HepG2 (cell line): ENCODE measurements at regions not wholly inside any gene's neighbourhood (a gene's known extent, or its start where the extent isn't known, plus 50 kb on each side); places are given as distances from the start of the nearest gene placed in this dataset.

Source experiments
- ATAC-seq: fragments of 200-7000 bp; cut with Tn5 transposase; 3 replicates; pipeline ENCODE4 v1.9.1; 2020; ENCODE audit warnings: mild to moderate bottlenecking, moderate library complexity
- BruUV-seq: library from RNA; stranded (reverse); fragments of 400-500 nt; replicated peaks from 2 replicates; lab custom pipeline; 2021; lab: Mats Ljungman, UMichigan
- CTCF ChIA-PET: fragments of 300-600 bp; formaldehyde crosslinking; extraction: SDS; loops from one replicate; lab custom pipeline; 2021; ENCODE audit warnings: low total read pairs, inconsistent platforms, low intra/inter-chr PET ratio; lab: Yijun Ruan, JAX
- POLR2A ChIA-PET: fragments of 350-600 bp; sonication (Branson Sonifier 250); formaldehyde crosslinking; loops from one replicate; lab custom pipeline; 2020; ENCODE audit warnings: antibody characterized with exemption, inconsistent platforms; lab: Yijun Ruan, JAX
- DNase-seq: peaks from one replicate; pipeline ENCODE4 v3.0.0-alpha.2; 2015; ENCODE audit warnings: low spot score
- FAIRE-seq: peaks from 3 replicates; lab custom pipeline; 2011; peaks lifted over from hg19 to GRCh38; lab: Jason Lieb, UNC
- H2AFZ ChIP-seq: one replicate; pipeline ENCODE4 v1.6.1; 2011; ENCODE audit warnings: low read length, inconsistent platforms
- H3K27ac ChIP-seq: fragments of 300-600 bp; 3 replicates; pipeline ENCODE4 v1.8.0; 2011; ENCODE audit warnings: mixed run types, mild to moderate bottlenecking, mixed read lengths, low read length, inconsistent platforms; ENCODE audit not compliant: insufficient read depth; ENCODE audit errors: extremely low read length
- H3K27me3 ChIP-seq, 2 experiments: fragments of 200-600 bp in 1 of 2; 2 replicates in 1 of 2; 3 replicates in 1 of 2; pipeline versions ENCODE4 v1.6.0 to v1.8.0; 2011; ENCODE audit warnings: low read length in 2 of 2, mild to moderate bottlenecking in 2 of 2, moderate library complexity in 2 of 2, inconsistent platforms in 1 of 2; ENCODE audit not compliant: insufficient read depth in 2 of 2, control insufficient read depth in 1 of 2
- H3K36me3 ChIP-seq, 2 experiments: fragments of 200-600 bp in 1 of 2; replicated peaks in 1 of 2; 2 replicates in 1 of 2; 3 replicates in 1 of 2; pipeline versions ENCODE4 v1.5.1 to v1.8.0; 2011; ENCODE audit warnings: low read length in 2 of 2, inconsistent platforms in 1 of 2; ENCODE audit not compliant: insufficient read depth in 2 of 2, control insufficient read depth in 1 of 2
- H3K4me1 ChIP-seq: 2 replicates; pipeline ENCODE4 v1.5.1; 2012; ENCODE audit warnings: low read length, inconsistent platforms; ENCODE audit not compliant: insufficient read depth
- H3K4me2 ChIP-seq: 2 replicates; pipeline ENCODE4 v1.6.0; 2011; ENCODE audit warnings: low read depth, low read length, inconsistent platforms
- H3K4me3 ChIP-seq, 3 experiments: fragments of 200-600 bp in 1 of 3; sonication (generic), shearing (Covaris generic) in 1 of 3; replicated peaks in 1 of 3; 2 replicates each; pipeline ENCODE4 v1.5.1; 2011 to 2016; ENCODE audit warnings: low read length in 3 of 3, inconsistent platforms in 2 of 3, low read depth in 2 of 3, mild to moderate bottlenecking in 2 of 3, control low read depth in 1 of 3, mixed read lengths in 1 of 3; ENCODE audit not compliant: insufficient read depth in 1 of 3
- H3K79me2 ChIP-seq: one replicate; pipeline ENCODE4 v1.6.1; 2011; ENCODE audit warnings: low read length, inconsistent platforms; ENCODE audit not compliant: insufficient read depth
- H3K9ac ChIP-seq: 2 replicates; pipeline ENCODE4 v1.6.0; 2011; ENCODE audit warnings: mild to moderate bottlenecking, low read depth, low read length, inconsistent platforms; ENCODE audit not compliant: insufficient read depth
- H3K9me3 ChIP-seq: 2 replicates; pipeline ENCODE4 v1.5.1; 2012; ENCODE audit warnings: mild to moderate bottlenecking, low read length
- H4K20me1 ChIP-seq: 2 replicates; pipeline ENCODE4 v1.6.0; 2011; ENCODE audit warnings: inconsistent platforms, mild to moderate bottlenecking, low read length, moderate library complexity; ENCODE audit not compliant: insufficient read depth
- BCL6 ChIP-seq: IDR thresholded peaks from 2 replicates; pipeline ENCODE4 v1.6.1; 2016; ENCODE audit warnings: missing genetic modification reagents, missing compliant biosample characterization
- CEBPZ ChIP-seq: IDR thresholded peaks from 2 replicates; pipeline ENCODE4 v1.6.1; 2012; ENCODE audit warnings: low read length, improper control_type of control experiment
- DR1 ChIP-seq: sonication (generic); formaldehyde crosslinking; IDR thresholded peaks from 2 replicates; pipeline ENCODE4 v1.8.0; 2021; ENCODE audit warnings: mild to moderate bottlenecking, missing genetic modification reagents, inconsistent platforms
- KAT8 ChIP-seq: IDR thresholded peaks from 2 replicates; pipeline ENCODE4 v1.6.1; 2016; ENCODE audit warnings: missing genetic modification reagents, missing compliant biosample characterization
- KDM6A ChIP-seq: IDR thresholded peaks from 2 replicates; pipeline ENCODE4 v1.6.1; 2016; ENCODE audit warnings: low read depth
- RBFOX2 ChIP-seq: fragments of 200-400 bp; formaldehyde crosslinking; IDR thresholded peaks from 2 replicates; pipeline ENCODE4 v1.6.1; 2017; ENCODE audit warnings: low read depth, mild to moderate bottlenecking, low read length
- SNRNP70 ChIP-seq: fragments of 200-400 bp; formaldehyde crosslinking; IDR thresholded peaks from 2 replicates; pipeline ENCODE4 v1.6.1; 2017; ENCODE audit warnings: mild to moderate bottlenecking, low read depth, low read length, moderate library complexity
- SRSF9 ChIP-seq: fragments of 200-400 bp; formaldehyde crosslinking; IDR thresholded peaks from 2 replicates; pipeline ENCODE4 v1.6.1; 2018; ENCODE audit warnings: borderline replicate concordance, mild to moderate bottlenecking, low read depth, low read length; ENCODE audit not compliant: insufficient read depth, poor library complexity, severe bottlenecking
- ZMYM4 ChIP-seq: sonication (generic); formaldehyde crosslinking; IDR thresholded peaks from 2 replicates; pipeline ENCODE4 v1.8.1; 2023; ENCODE audit warnings: mild to moderate bottlenecking, missing genetic modification reagents
- WGBS: methylation state at CpG from one replicate; pipeline ENCODE4 v1.1.6; 2017; ENCODE audit warnings: low lambda C conversion rate; 5-methylcytosine and 5-hydroxymethylcytosine counted together
- in situ Hi-C: cut with HindIII; loops from 2 replicates; pipeline ENCODE4 v1.10.0; 2017; ENCODE audit warnings: low pct_unique_long_range_greater_than_20kb; ENCODE audit not compliant: extremely low pct_ligation_motif_present
- intact Hi-C: fragments of 100-400 bp; cut with micrococcal nuclease; formaldehyde crosslinking; loops from one replicate; pipeline ENCODE4 v1.10.0; 2022; ENCODE audit not compliant: unreplicated experiment
- TF ChIP-seq, protein P1 (sequence below): sonication (generic); formaldehyde crosslinking; IDR thresholded peaks from 2 replicates; pipeline ENCODE4 v1.5.0; 2020; ENCODE audit warnings: missing genetic modification reagents
- TF ChIP-seq, protein P2 (sequence below): IDR thresholded peaks from 2 replicates; pipeline ENCODE4 v1.6.1; 2016; ENCODE audit warnings: missing compliant biosample characterization, missing genetic modification reagents, borderline replicate concordance

GRCh38 chr13:40024204-40024966 is 368.9 kb downstream of the COG6 start:
- no peak for DNase-seq
- H3K79me2 ChIP-seq, result no peaks in the 10 kb centered on the region
- 13% methylated on average over 3 of the region's 3 CpGs for WGBS
- TF ChIP-seq KAT8 (CRISPR knock-in tag) (no peak), ZMYM4 (CRISPR knock-in tag) (no peak), SNRNP70 (no peak)
- no peak overlapping the region for H3K4me2 ChIP-seq
- no peak overlapping the region for H3K27ac ChIP-seq
- POLR2A ChIA-PET, result no interaction called here
- FAIRE-seq, result no peak
- H3K27me3 ChIP-seq, result no peaks in the 10 kb centered on the region
- H3K4me3 ChIP-seq, result no peak overlapping the region
- ATAC-seq, result no peak
- BruUV-seq, result no TSS peak
- H3K36me3 ChIP-seq, result no peaks in the 10 kb centered on the region
- no peak overlapping the region for H3K9ac ChIP-seq
- H2AFZ ChIP-seq, result no peak overlapping the region
- H3K4me1 ChIP-seq, result no peaks in the 10 kb centered on the region
- in situ Hi-C loops, result no loop called here
- intact Hi-C loops, result no loop called here
- no peaks in the 10 kb centered on the region for H3K9me3 ChIP-seq
- CTCF ChIA-PET, result no interaction called here
- H4K20me1 ChIP-seq, result no peaks in the 10 kb centered on the region

DNA sequence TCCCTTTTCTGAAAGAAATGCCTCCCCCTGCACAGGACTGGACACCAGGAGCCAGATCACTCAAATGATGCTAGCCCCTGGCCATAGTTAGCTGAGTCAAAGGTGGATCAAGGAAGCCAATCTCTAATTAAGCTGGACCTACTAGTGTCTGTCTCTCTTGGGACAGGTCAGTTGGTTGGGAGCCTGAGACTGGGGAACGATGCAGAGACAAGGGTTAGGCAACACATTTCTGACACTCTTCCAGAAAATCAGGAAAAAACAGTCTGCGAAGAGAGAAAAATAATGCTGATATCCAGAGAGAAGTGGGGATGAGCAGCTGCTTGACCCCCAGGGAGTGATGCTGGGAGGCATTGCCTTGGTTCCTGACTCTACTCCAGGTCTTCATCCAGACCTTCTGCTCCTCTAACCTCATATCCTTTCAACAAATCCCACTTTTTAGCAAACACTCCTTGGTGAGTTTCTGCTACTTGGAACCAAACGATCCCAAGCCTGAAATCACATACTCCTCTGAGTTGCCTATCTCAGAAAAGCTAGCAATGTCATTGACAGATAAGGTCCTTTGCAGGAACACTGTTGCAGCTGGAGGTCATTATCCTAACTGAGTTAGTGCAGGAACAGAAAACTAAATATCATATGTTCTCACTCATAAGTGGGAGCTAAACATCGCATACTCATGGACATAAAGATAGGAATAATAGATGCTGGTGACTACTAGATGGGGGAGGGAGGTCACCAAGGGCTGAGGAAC is 369.7 kb downstream of the COG6 start:
- H3K27me3 ChIP-seq, result no peaks in the 10 kb centered on the region; a peak in 1 of 5 replicates
- DNase-seq (no peak), ATAC-seq (no peak), FAIRE-seq (no peak)
- WGBS, result 31% methylated on average over 4 of the region's 4 CpGs
- H3K4me3 ChIP-seq, result no peak overlapping the region
- H3K27ac ChIP-seq, result no peak overlapping the region
- no peak overlapping the region for H3K9ac ChIP-seq
- no peak overlapping the region for H3K4me2 ChIP-seq
- in situ Hi-C loops (no loop called here), intact Hi-C loops (no loop called here)
- CTCF ChIA-PET, result no interaction called here
- H3K36me3 ChIP-seq, result no peaks in the 10 kb centered on the region
- no peaks in the 10 kb centered on the region for H3K9me3 ChIP-seq
- H2AFZ ChIP-seq, result no peak overlapping the region
- POLR2A ChIA-PET, result no interaction called here
- no TSS peak for BruUV-seq
- H4K20me1 ChIP-seq, result no peaks in the 10 kb centered on the region
- H3K4me1 ChIP-seq, result no peaks in the 10 kb centered on the region
- H3K79me2 ChIP-seq, result no peaks in the 10 kb centered on the region
- TF ChIP-seq DR1 (CRISPR knock-in tag) (no peak), SRSF9 (no peak), CEBPZ (no peak), BCL6 (CRISPR knock-in tag) (no peak), KDM6A (CRISPR knock-in tag) (no peak), RBFOX2 (no peak)
- TF ChIP-seq, protein P1, sequence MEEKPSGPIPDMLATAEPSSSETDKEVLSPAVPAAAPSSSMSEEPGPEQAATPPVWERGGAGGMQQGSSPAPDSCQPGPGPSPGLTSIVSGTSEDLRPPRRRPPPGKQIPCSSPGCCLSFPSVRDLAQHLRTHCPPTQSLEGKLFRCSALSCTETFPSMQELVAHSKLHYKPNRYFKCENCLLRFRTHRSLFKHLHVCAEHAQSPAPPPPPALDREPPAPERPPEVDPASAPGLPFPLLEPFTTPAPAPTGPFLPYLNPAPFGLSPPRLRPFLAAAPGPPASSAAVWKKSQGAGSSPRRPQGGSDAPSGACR (CRISPR knock-in tag), result no peak
- TF ChIP-seq, protein P2, sequence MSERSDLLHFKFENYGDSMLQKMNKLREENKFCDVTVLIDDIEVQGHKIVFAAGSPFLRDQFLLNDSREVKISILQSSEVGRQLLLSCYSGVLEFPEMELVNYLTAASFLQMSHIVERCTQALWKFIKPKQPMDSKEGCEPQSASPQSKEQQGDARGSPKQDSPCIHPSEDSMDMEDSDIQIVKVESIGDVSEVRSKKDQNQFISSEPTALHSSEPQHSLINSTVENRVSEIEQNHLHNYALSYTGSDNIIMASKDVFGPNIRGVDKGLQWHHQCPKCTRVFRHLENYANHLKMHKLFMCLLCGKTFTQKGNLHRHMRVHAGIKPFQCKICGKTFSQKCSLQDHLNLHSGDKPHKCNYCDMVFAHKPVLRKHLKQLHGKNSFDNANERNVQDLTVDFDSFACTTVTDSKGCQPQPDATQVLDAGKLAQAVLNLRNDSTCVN (CRISPR knock-in tag), result no peak
